Dendritic cell treated with granulocyte-macrophage colony-stimulating factor and Interleukin-4, amounts not matched to agents 40 ng/mL and 50 ng/mL, for 4 days (primary cell): ENCODE measurements at regions not wholly inside any gene's neighbourhood (a gene's known extent, or its start where the extent isn't known, plus 50 kb on each side); places are given as distances from the start of the nearest gene placed in this dataset.

ENCODE experiments used
- H3K27ac Mint-ChIP-seq: one replicate; pipeline ENCODE4 v1.8.0; 2022; ENCODE audit warnings: mild to moderate bottlenecking, mixed read lengths
- H3K27me3 Mint-ChIP-seq: one replicate; pipeline ENCODE4 v1.8.0; 2022; ENCODE audit warnings: mild to moderate bottlenecking, mixed read lengths
- H3K36me3 Mint-ChIP-seq: one replicate; pipeline ENCODE4 v1.8.0; 2022; ENCODE audit warnings: low read depth, mixed read lengths
- H3K4me1 Mint-ChIP-seq: one replicate; pipeline ENCODE4 v1.8.0; 2022; ENCODE audit warnings: low read depth, mixed read lengths
- H3K4me3 Mint-ChIP-seq: one replicate; pipeline ENCODE4 v1.8.0; 2022; ENCODE audit warnings: mild to moderate bottlenecking, moderate library complexity, mixed read lengths
- H3K9me3 Mint-ChIP-seq: one replicate; pipeline ENCODE4 v1.8.0; 2022; ENCODE audit warnings: mixed read lengths
- intact Hi-C: fragments of 100-400 bp; cut with micrococcal nuclease; formaldehyde crosslinking; loops from one replicate; pipeline ENCODE4 v1.15.0; 2022

GRCh38 chr3:166104938-166105337, 267.7 kb upstream of the BCHE start:
- no peaks in the 10 kb centered on the region for H3K36me3 Mint-ChIP-seq
- intact Hi-C loops, result no loop called here
- no peaks in the 10 kb centered on the region for H3K27me3 Mint-ChIP-seq
- H3K9me3 Mint-ChIP-seq, result no peaks in the 10 kb centered on the region
- H3K4me1 Mint-ChIP-seq, result no peaks in the 10 kb centered on the region
- H3K4me3 Mint-ChIP-seq, result no peak overlapping the region
- H3K27ac Mint-ChIP-seq, result no peak overlapping the region

- no peaks in the 10 kb centered on the region for H3K4me1 Mint-ChIP-seq
- H3K36me3 Mint-ChIP-seq, result no peaks in the 10 kb centered on the region
- H3K9me3 Mint-ChIP-seq, result peaks cover 6% of the 10 kb centered on the region
- intact Hi-C loops, result no loop called here
- H3K27ac Mint-ChIP-seq, result no peak overlapping the region
- H3K4me3 Mint-ChIP-seq, result no peak overlapping the region
- H3K27me3 Mint-ChIP-seq, result no peaks in the 10 kb centered on the region
Measured at GRCh38 chr3:166100730-166101129, 263.5 kb upstream of the BCHE start.

- Mint-ChIP-seq H3K9me3 (peaks cover 27% of the 10 kb centered on the region), H3K36me3 (no peaks in the 10 kb centered on the region), H3K27me3 (no peaks in the 10 kb centered on the region), H3K4me1 (no peaks in the 10 kb centered on the region), H3K4me3 (no peak overlapping the region), H3K27ac (no peak overlapping the region)
- intact Hi-C loops, result no loop called here
Measured at GRCh38 chr3:166089575-166089974, 252.4 kb upstream of the BCHE start.

GRCh38 chr3:166085164-166085856, 248.1 kb upstream of the BCHE start:
- Mint-ChIP-seq H3K9me3 (peaks cover 7% of the 10 kb centered on the region), H3K36me3 (no peaks in the 10 kb centered on the region), H3K27me3 (no peaks in the 10 kb centered on the region), H3K4me1 (no peaks in the 10 kb centered on the region), H3K27ac (no peak overlapping the region), H3K4me3 (no peak overlapping the region)
- intact Hi-C loops, result no loop called here

DNA sequence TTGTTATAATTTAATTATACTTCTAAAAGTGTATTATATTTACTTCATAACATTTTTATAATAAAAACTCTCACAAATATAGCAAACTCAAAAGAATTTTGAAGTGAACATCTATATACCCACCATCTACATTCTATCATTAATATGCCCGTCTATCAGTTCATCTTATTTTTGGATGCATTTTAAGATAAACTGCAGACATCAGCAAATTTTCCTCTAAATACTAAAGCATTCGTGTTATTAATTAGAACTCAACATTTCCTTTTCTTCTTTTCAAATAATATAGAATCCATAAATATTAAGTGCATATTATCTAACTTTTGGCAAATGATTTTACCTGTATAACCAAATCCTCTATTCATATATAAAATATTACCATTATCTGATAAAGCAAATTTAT, 242.9 kb upstream of the BCHE start:
- H3K9me3 Mint-ChIP-seq, result no peaks in the 10 kb centered on the region
- H3K4me1 Mint-ChIP-seq, result no peaks in the 10 kb centered on the region
- no peaks in the 10 kb centered on the region for H3K27me3 Mint-ChIP-seq
- no peak overlapping the region for H3K4me3 Mint-ChIP-seq
- H3K27ac Mint-ChIP-seq, result no peak overlapping the region
- intact Hi-C loops, result no loop called here
- no peaks in the 10 kb centered on the region for H3K36me3 Mint-ChIP-seq

- H3K9me3 Mint-ChIP-seq, result peaks cover 31% of the 10 kb centered on the region
- H3K4me1 Mint-ChIP-seq, result no peaks in the 10 kb centered on the region
- no peak overlapping the region for H3K4me3 Mint-ChIP-seq
- H3K27me3 Mint-ChIP-seq, result no peaks in the 10 kb centered on the region
- no peaks in the 10 kb centered on the region for H3K36me3 Mint-ChIP-seq
- intact Hi-C loops, result no loop called here
- H3K27ac Mint-ChIP-seq, result no peak overlapping the region
Measured at GRCh38 chr3:166071831-166072230, 234.6 kb upstream of the BCHE start.

- no peaks in the 10 kb centered on the region for H3K9me3 Mint-ChIP-seq
- no peaks in the 10 kb centered on the region for H3K36me3 Mint-ChIP-seq
- no peak overlapping the region for H3K27ac Mint-ChIP-seq
- H3K27me3 Mint-ChIP-seq, result no peaks in the 10 kb centered on the region
- no peaks in the 10 kb centered on the region for H3K4me1 Mint-ChIP-seq
- intact Hi-C loops, result no loop called here
- no peak overlapping the region for H3K4me3 Mint-ChIP-seq
Measured at GRCh38 chr3:166064476-166064875, 227.3 kb upstream of the BCHE start.

DNA sequence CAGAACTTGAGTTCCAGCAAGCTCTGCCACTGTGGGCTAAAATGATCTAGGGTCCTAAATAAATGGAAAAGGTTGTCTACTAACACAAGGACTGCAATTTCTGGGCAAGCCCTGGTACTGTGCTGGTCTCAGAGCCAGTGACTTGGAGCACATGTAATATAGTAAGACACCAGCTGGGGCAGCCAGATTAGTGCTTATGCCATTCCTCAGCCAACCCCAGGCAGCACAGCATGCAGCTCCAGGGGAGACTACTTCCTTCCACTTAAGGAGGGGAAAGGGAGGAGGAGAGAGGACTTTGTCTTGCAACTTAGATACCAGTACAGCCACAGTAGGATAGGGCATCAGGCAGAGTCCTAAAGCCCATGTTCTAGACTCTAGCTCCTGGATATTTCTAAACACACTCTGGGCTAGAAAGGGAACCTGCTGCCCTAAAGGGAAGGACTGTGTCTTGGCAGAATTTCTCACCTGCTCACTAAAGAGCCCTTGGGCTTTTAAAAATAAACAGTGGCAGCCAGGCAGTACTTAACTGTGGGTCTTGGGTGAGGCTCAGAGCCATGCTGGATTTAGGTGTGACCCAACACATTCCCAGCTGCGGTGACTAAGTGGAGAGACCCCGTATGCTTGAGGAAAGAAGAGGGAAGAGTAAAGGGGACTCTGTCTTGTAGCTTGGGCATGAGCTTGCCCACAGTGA, 223.7 kb upstream of the BCHE start:
- no peaks in the 10 kb centered on the region for H3K27me3 Mint-ChIP-seq
- H3K4me3 Mint-ChIP-seq, result no peak overlapping the region
- H3K27ac Mint-ChIP-seq, result no peak overlapping the region
- H3K9me3 Mint-ChIP-seq, result peaks cover 9% of the 10 kb centered on the region
- no peaks in the 10 kb centered on the region for H3K36me3 Mint-ChIP-seq
- H3K4me1 Mint-ChIP-seq, result no peaks in the 10 kb centered on the region
- intact Hi-C loops, result no loop called here

- Mint-ChIP-seq H3K4me3 (no peak overlapping the region), H3K27ac (no peak overlapping the region), H3K27me3 (no peaks in the 10 kb centered on the region), H3K9me3 (peaks cover 46% of the 10 kb centered on the region), H3K36me3 (no peaks in the 10 kb centered on the region), H3K4me1 (no peaks in the 10 kb centered on the region)
- intact Hi-C loops, result no loop called here
Measured at GRCh38 chr3:166052440-166052839, 215.2 kb upstream of the BCHE start.

- Mint-ChIP-seq H3K27ac (no peak overlapping the region), H3K4me3 (no peak overlapping the region), H3K27me3 (no peaks in the 10 kb centered on the region), H3K4me1 (no peaks in the 10 kb centered on the region), H3K9me3 (peaks cover 54% of the 10 kb centered on the region), H3K36me3 (no peaks in the 10 kb centered on the region)
- intact Hi-C loops, result no loop called here
Measured at GRCh38 chr3:166029507-166029906, 192.3 kb upstream of the BCHE start.

DNA sequence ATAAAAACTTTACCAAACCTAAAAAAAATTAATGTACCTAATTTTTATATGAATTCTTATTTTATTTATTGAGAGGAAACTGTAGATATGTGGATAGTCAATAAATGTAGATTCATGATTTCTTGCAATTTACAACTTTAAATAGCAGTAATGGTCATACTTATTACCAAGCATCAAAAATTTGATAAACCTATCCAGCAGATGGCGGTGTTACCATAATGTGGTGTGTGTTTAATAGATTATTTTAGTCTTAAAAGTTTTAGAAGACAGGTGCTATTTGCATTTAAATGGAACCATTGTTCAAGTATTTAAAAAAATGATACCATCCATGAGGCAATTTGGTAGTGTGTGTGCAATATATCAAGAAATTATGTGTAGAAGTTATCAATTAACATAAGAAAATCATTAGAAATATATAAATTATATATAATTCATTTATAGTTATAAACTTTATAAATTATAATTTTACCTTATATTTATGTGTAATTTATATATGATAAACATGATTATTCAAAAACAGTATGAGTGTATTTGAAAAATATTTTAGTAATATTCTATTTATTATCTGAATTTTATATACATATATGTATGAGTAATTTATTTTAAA, 176.0 kb upstream of the BCHE start:
- no peaks in the 10 kb centered on the region for H3K4me1 Mint-ChIP-seq
- no peaks in the 10 kb centered on the region for H3K9me3 Mint-ChIP-seq
- H3K27ac Mint-ChIP-seq, result no peak overlapping the region
- no peak overlapping the region for H3K4me3 Mint-ChIP-seq
- H3K27me3 Mint-ChIP-seq, result no peaks in the 10 kb centered on the region
- intact Hi-C loops, result loop anchor here (5.0 kb wide), 1 partner anchor 1334 kb away; no protein-coding TSS in a partner anchor
- no peaks in the 10 kb centered on the region for H3K36me3 Mint-ChIP-seq

- H3K36me3 Mint-ChIP-seq, result no peaks in the 10 kb centered on the region
- intact Hi-C loops, result loop anchor here (5.0 kb wide), 1 partner anchor 1336 kb away; no protein-coding TSS in a partner anchor
- H3K4me1 Mint-ChIP-seq, result no peaks in the 10 kb centered on the region
- H3K9me3 Mint-ChIP-seq, result peaks cover 10% of the 10 kb centered on the region
- no peak overlapping the region for H3K4me3 Mint-ChIP-seq
- no peaks in the 10 kb centered on the region for H3K27me3 Mint-ChIP-seq
- no peak overlapping the region for H3K27ac Mint-ChIP-seq
Measured at GRCh38 chr3:166011771-166012170, 174.5 kb upstream of the BCHE start.

DNA sequence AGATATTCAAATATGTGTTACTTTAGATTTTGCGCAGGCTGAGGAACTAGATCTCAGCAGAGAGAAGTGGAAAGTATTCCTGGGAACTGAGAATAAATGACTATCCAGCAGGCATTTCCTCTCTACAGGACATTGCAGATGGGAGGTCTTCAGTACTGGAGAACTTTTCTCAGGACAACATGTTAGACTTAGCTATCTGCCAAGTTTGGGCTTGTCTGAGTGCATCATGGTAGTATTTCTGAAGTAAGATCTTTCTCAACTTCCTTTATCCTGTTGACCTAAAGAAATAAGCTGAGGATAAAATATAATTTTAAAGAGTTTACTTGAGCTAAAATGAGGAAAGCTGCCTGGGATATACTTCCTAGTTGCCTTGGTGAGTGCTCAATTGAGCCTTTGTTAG, 167.9 kb upstream of the BCHE start:
- Mint-ChIP-seq H3K27ac (no peak overlapping the region), H3K36me3 (no peaks in the 10 kb centered on the region), H3K4me3 (no peak overlapping the region), H3K9me3 (peaks cover 20% of the 10 kb centered on the region), H3K27me3 (no peaks in the 10 kb centered on the region), H3K4me1 (no peaks in the 10 kb centered on the region)
- intact Hi-C loops, result no loop called here

DNA sequence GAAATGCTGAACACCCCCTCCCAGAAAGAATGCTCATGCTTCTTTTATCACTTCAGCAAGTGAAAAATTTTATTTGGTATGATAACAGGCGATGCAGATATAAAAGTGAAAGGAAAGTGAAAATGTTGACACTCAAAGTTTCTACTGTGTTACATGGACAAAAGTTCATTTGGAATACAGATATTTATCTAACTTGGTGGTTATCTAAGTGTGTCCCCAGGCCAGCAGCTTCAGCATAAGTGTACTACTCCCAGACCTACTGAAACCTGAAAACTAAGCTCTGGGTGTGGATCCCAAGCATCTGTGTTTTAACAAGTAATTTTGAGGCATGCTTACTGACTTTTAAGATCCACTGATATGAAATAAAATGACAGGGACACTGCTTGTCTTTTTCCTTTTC, 157.1 kb upstream of the BCHE start:
- intact Hi-C loops, result no loop called here
- H3K27ac Mint-ChIP-seq, result no peak overlapping the region
- H3K36me3 Mint-ChIP-seq, result no peaks in the 10 kb centered on the region
- H3K4me3 Mint-ChIP-seq, result no peak overlapping the region
- no peaks in the 10 kb centered on the region for H3K4me1 Mint-ChIP-seq
- peaks cover 9% of the 10 kb centered on the region for H3K9me3 Mint-ChIP-seq
- no peaks in the 10 kb centered on the region for H3K27me3 Mint-ChIP-seq
